ENCODE measurements at regions not wholly inside any gene's neighbourhood (a gene's known extent, or its start where the extent isn't known, plus 50 kb on each side); places are given as distances from the start of the nearest gene placed in this dataset.

DNA sequence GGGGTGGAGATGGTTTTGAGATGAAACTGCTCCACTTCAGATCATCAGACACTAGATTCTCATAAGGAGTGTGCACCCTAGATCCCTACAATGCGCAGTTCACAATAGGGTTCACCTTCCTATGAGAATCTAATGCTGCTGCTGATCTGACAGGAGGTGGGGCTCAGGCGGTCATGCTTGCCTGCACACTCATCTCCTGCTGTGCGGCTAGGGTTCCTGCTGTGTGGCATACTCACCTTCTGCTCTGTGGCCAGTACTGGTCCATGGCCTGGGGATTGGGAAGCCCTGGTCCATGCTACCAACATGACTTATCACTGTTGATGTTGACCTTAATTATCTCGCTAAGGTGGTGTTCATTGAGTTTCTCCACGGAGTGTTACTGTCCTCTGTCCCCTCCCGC is 144.5 kb downstream of the NAV1 start:
- no peak for TF ChIP-seq SIN3A (IDR thresholded peaks at IDR 0.05; ENCODE audit: borderline replicate concordance, insufficient read depth, low read depth, low read length)
- TF ChIP-seq, protein P1, sequence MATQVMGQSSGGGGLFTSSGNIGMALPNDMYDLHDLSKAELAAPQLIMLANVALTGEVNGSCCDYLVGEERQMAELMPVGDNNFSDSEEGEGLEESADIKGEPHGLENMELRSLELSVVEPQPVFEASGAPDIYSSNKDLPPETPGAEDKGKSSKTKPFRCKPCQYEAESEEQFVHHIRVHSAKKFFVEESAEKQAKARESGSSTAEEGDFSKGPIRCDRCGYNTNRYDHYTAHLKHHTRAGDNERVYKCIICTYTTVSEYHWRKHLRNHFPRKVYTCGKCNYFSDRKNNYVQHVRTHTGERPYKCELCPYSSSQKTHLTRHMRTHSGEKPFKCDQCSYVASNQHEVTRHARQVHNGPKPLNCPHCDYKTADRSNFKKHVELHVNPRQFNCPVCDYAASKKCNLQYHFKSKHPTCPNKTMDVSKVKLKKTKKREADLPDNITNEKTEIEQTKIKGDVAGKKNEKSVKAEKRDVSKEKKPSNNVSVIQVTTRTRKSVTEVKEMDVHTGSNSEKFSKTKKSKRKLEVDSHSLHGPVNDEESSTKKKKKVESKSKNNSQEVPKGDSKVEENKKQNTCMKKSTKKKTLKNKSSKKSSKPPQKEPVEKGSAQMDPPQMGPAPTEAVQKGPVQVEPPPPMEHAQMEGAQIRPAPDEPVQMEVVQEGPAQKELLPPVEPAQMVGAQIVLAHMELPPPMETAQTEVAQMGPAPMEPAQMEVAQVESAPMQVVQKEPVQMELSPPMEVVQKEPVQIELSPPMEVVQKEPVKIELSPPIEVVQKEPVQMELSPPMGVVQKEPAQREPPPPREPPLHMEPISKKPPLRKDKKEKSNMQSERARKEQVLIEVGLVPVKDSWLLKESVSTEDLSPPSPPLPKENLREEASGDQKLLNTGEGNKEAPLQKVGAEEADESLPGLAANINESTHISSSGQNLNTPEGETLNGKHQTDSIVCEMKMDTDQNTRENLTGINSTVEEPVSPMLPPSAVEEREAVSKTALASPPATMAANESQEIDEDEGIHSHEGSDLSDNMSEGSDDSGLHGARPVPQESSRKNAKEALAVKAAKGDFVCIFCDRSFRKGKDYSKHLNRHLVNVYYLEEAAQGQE (IDR thresholded peaks at IDR 0.05; ENCODE audit: insufficient read depth in 1 of 2, low read depth in 2 of 2, low read length in 1 of 2), result no peak
